ENCODE measurements at regions not wholly inside any gene's neighbourhood (a gene's known extent, or its start where the extent isn't known, plus 50 kb on each side); places are given as distances from the start of the nearest gene placed in this dataset.

DNA sequence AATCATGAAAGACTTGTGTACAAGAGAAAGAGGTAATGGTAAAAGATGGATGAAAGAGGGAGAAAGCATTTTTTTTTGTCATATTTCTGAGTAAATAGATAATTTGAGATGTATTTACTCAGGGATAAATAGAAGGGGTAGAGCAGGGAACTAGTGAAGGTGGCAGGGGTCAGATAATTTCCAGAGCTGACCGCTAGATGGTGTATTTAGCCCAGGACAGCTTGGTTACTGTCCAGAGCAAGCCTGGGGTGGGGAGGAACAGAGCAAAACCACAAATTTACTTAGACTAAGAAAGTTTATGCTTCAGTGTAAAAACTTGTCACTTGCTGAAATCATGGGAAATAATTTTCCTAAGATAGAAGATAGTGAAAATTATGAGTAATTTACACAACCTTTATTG is 91.5 kb downstream of the XCL2 start:
- Mint-ChIP-seq H3K36me3 (peaks cover 0 to 2% of the 10 kb centered on the region in 2 donors), H3K27ac (no peak overlapping the region), H3K4me3 (no peak overlapping the region), H3K9me3 (peaks cover 9 to 16% (median 12%) of the 10 kb centered on the region in 7 donors), H3K4me1 (peaks cover 7% of the 10 kb centered on the region), H3K27me3 (ENCODE audit: low read depth in 3 of 3) (peaks cover 0 to 5% (median 0%) of the 10 kb centered on the region in 3 donors)
- H3K9ac ChIP-seq (ENCODE audit: insufficient read depth, low read length, poor library complexity, severe bottlenecking): no peak overlapping the region
- intact Hi-C loops (cut with micrococcal nuclease): no loop called here
- no peaks in the 10 kb centered on the region for H3K79me2 ChIP-seq (ENCODE audit: insufficient read depth, low read length)
- H3K4me1 ChIP-seq (ENCODE audit: control insufficient read depth in 1 of 2, insufficient read depth in 2 of 2, low read length in 2 of 2): no peaks in the 10 kb centered on the region
- no peak for DNase-seq
- TF ChIP-seq CTCF (IDR thresholded peaks at IDR 0.05): no peak
- WGBS (ENCODE audit: insufficient coverage): no CpG with 5 or more reads among the region's 1 CpG
- peaks cover 9 to 10% of the 10 kb centered on the region in 2 donors for H3K9me3 ChIP-seq (replicated peaks in 1 of 2; ENCODE audit: control insufficient read depth in 1 of 2, insufficient read depth in 1 of 2, low read length in 2 of 2)
- no peak overlapping the region for H2AFZ ChIP-seq (ENCODE audit: insufficient read depth, low read depth, low read length, poor library complexity, severe bottlenecking)
- no peak overlapping the region for H3K4me3 ChIP-seq (replicated peaks in 1 of 3; ENCODE audit: low read depth in 2 of 3, low read length in 3 of 3)
- no peaks in the 10 kb centered on the region for H3K27me3 ChIP-seq (ENCODE audit: control insufficient read depth in 2 of 2, insufficient read depth in 2 of 2, low read length in 2 of 2)
- no peak overlapping the region for H3K27ac ChIP-seq (ENCODE audit: low read depth in 1 of 2, low read length in 2 of 2)
- no peaks in the 10 kb centered on the region for H4K20me1 ChIP-seq (ENCODE audit: insufficient read depth, low read length)
- no peak overlapping the region for H3K4me2 ChIP-seq (replicated peaks; ENCODE audit: extremely low read depth, low read length, poor library complexity, severe bottlenecking)
- H3K36me3 ChIP-seq (replicated peaks in 1 of 2; ENCODE audit: control insufficient read depth in 1 of 2, insufficient read depth in 2 of 2, low read length in 2 of 2): no peaks in the 10 kb centered on the region

DNA sequence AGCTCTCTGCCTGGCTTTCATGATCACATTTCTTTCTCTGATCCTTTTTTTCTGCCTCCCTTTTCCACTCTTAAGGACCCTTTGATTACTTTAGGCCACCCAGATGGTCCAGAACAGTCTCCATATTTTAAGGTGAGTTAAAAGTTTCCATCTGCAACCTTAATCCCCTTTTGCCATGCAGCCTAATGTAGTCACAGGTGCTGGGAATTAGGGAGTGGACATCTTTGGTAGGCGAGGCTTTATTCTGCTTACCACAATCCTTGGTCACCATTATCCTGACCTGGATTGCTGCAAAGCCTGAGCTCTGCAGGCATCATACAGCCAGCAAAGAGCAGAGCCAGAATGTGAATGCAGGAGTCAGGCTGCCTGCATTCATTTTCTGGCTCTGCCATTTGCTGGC is 95.9 kb downstream of the XCL2 start:
- Histone ChIP-seq H3K9ac (ENCODE audit: insufficient read depth, low read length, poor library complexity, severe bottlenecking) (no peak overlapping the region), H3K4me1 (ENCODE audit: control insufficient read depth in 1 of 2, insufficient read depth in 2 of 2, low read length in 2 of 2) (no peaks in the 10 kb centered on the region), H3K4me2 (replicated peaks; ENCODE audit: extremely low read depth, low read length, poor library complexity, severe bottlenecking) (no peak overlapping the region), H2AFZ (ENCODE audit: insufficient read depth, low read depth, low read length, poor library complexity, severe bottlenecking) (peak overlapping the region; percentile 8), H3K27me3 (ENCODE audit: control insufficient read depth in 2 of 2, insufficient read depth in 2 of 2, low read length in 2 of 2) (no peaks in the 10 kb centered on the region), H3K9me3 (replicated peaks in 1 of 2; ENCODE audit: control insufficient read depth in 1 of 2, insufficient read depth in 1 of 2, low read length in 2 of 2) (peaks cover 6 to 8% of the 10 kb centered on the region in 2 donors), H3K4me3 (replicated peaks in 1 of 3; ENCODE audit: low read depth in 2 of 3, low read length in 3 of 3) (no peak overlapping the region), H3K27ac (ENCODE audit: low read depth in 1 of 2, low read length in 2 of 2) (no peak overlapping the region), H3K79me2 (ENCODE audit: insufficient read depth, low read length) (no peaks in the 10 kb centered on the region), H4K20me1 (ENCODE audit: insufficient read depth, low read length) (no peaks in the 10 kb centered on the region), H3K36me3 (replicated peaks in 1 of 2; ENCODE audit: control insufficient read depth in 1 of 2, insufficient read depth in 2 of 2, low read length in 2 of 2) (no peaks in the 10 kb centered on the region)
- peaks cover 0 to 5% (median 0%) of the 10 kb centered on the region in 3 donors for H3K27me3 Mint-ChIP-seq (ENCODE audit: low read depth in 3 of 3)
- no peak overlapping the region for H3K27ac Mint-ChIP-seq
- peaks cover 8% of the 10 kb centered on the region for H3K4me1 Mint-ChIP-seq
- peaks cover 7 to 10% (median 10%) of the 10 kb centered on the region in 7 donors for H3K9me3 Mint-ChIP-seq
- intact Hi-C loops (cut with micrococcal nuclease): loop anchor here in 1 of 2 donors (10.0 kb wide), 1 partner anchor 897 kb away; no protein-coding TSS in a partner anchor
- H3K4me3 Mint-ChIP-seq: no peak overlapping the region
- TF ChIP-seq CTCF (IDR thresholded peaks at IDR 0.05): no peak
- DNase-seq: no peak
- H3K36me3 Mint-ChIP-seq: peaks cover 0 to 2% of the 10 kb centered on the region in 2 donors
- no CpG with 5 or more reads among the region's 1 CpG for WGBS (ENCODE audit: insufficient coverage)

Measured in CD14-positive monocyte (primary cell).